ENCODE measurements at regions not wholly inside any gene's neighbourhood (a gene's known extent, or its start where the extent isn't known, plus 50 kb on each side); places are given as distances from the start of the nearest gene placed in this dataset.

- intact Hi-C loops (cut with micrococcal nuclease; ENCODE audit: unreplicated experiment): no loop called here
- DNase-seq (ENCODE audit: low read depth, low spot score): no peak
- no TSS peak for BruUV-seq (replicated peaks)
- in situ Hi-C loops (cut with HindIII; ENCODE audit: low pct_unique_long_range_greater_than_20kb, low sequenced_read_pairs): no loop called here
- ChIA-PET CTCF (no interaction called here), POLR2A (no interaction called here)
- H3K9me3 ChIP-seq (ENCODE audit: control insufficient read depth, insufficient read depth, low read depth, low read length): no peaks in the 10 kb centered on the region
- no peak for TF ChIP-seq REST (IDR thresholded peaks at IDR 0.05; ENCODE audit: insufficient read depth in 1 of 2, low read depth in 2 of 2, low read length in 1 of 2)
- no peak for TF ChIP-seq POLR2AphosphoS5 (IDR thresholded peaks at IDR 0.05; ENCODE audit: low read depth, low read length)
- TF ChIP-seq SIN3A (IDR thresholded peaks at IDR 0.05; ENCODE audit: borderline replicate concordance, insufficient read depth, low read depth, low read length): no peak
- no peak for TF ChIP-seq CTCF (IDR thresholded peaks at IDR 0.05)
- no peak for TF ChIP-seq TCF7L2 (IDR thresholded peaks at IDR 0.05; ENCODE audit: low read depth, low read length)
- no peak overlapping the region for H3K27ac ChIP-seq (ENCODE audit: low read length)
- no peaks in the 10 kb centered on the region for H3K27me3 ChIP-seq (ENCODE audit: control insufficient read depth, insufficient read depth, low read length)
- H3K4me3 ChIP-seq (ENCODE audit: low read depth in 2 of 2, low read length in 2 of 2): no peak overlapping the region
- H3K36me3 ChIP-seq (ENCODE audit: control insufficient read depth, insufficient read depth, low read length): no peaks in the 10 kb centered on the region
- no peak for ATAC-seq
- no peaks in the 10 kb centered on the region for H3K4me1 ChIP-seq (ENCODE audit: control insufficient read depth, insufficient read depth, low read length)
Observed at GRCh38 chr13:102951808-102952207, 106.0 kb downstream of the ERCC5 start.

- Histone ChIP-seq H3K4me1 (ENCODE audit: control insufficient read depth, insufficient read depth, low read length) (no peaks in the 10 kb centered on the region), H3K27ac (ENCODE audit: low read length) (no peak overlapping the region), H3K36me3 (ENCODE audit: control insufficient read depth, insufficient read depth, low read length) (no peaks in the 10 kb centered on the region), H3K27me3 (ENCODE audit: control insufficient read depth, insufficient read depth, low read length) (no peaks in the 10 kb centered on the region), H3K9me3 (ENCODE audit: control insufficient read depth, insufficient read depth, low read depth, low read length) (no peaks in the 10 kb centered on the region), H3K4me3 (ENCODE audit: low read depth in 2 of 2, low read length in 2 of 2) (no peak overlapping the region)
- ChIA-PET POLR2A (no interaction called here), CTCF (no interaction called here)
- intact Hi-C loops (cut with micrococcal nuclease; ENCODE audit: unreplicated experiment) (no loop called here), in situ Hi-C loops (cut with HindIII; ENCODE audit: low pct_unique_long_range_greater_than_20kb, low sequenced_read_pairs) (no loop called here)
- no peak for ATAC-seq
- no peak for DNase-seq (ENCODE audit: low read depth, low spot score)
- no TSS peak for BruUV-seq (replicated peaks)
- no peak for TF ChIP-seq CTCF (IDR thresholded peaks at IDR 0.05)
- no peak for TF ChIP-seq SIN3A (IDR thresholded peaks at IDR 0.05; ENCODE audit: borderline replicate concordance, insufficient read depth, low read depth, low read length)
Observed at GRCh38 chr13:102947745-102948405, 102.0 kb downstream of the ERCC5 start.

Data from Panc1 (cell line).